Spleen (tissue), 11 donors: ENCODE measurements at regions not wholly inside any gene's neighbourhood (a gene's known extent, or its start where the extent isn't known, plus 50 kb on each side); places are given as distances from the start of the nearest gene placed in this dataset.

ENCODE experiments used
- DNase-seq: peaks from one replicate; pipeline ENCODE4 v3.0.0-alpha.2; 2020
- H3K27ac ChIP-seq, 8 donors: fragments of 200-600 bp; sonication (generic) in 7 of 8; 1 replicate in 4 of 8; 2 replicates in 4 of 8; pipeline versions ENCODE4 v1.5.0 to v1.8.0; 2016 to 2021; ENCODE audit warnings: inconsistent platforms in 4 of 8, mild to moderate bottlenecking in 4 of 8, moderate library complexity in 1 of 8
- H3K27me3 ChIP-seq, 7 donors: fragments of 200-600 bp; sonication (generic) in 6 of 7; replicated peaks in 1 of 7; 1 replicate in 4 of 7; 2 replicates in 3 of 7; pipeline versions ENCODE4 v1.5.0 to v1.8.0; 2016 to 2021; ENCODE audit warnings: inconsistent platforms in 3 of 7, mild to moderate bottlenecking in 1 of 7
- H3K36me3 ChIP-seq, 6 donors: fragments of 200-600 bp; sonication (generic) in 5 of 6; 1 replicate in 4 of 6; 2 replicates in 2 of 6; pipeline versions ENCODE4 v1.5.0 to v1.8.0; 2016 to 2021; ENCODE audit warnings: inconsistent platforms in 2 of 6
- H3K4me1 ChIP-seq, 6 donors: fragments of 200-600 bp; sonication (generic) in 5 of 6; 1 replicate in 3 of 6; 2 replicates in 3 of 6; pipeline versions ENCODE4 v1.5.0 to v1.8.0; 2016 to 2021; ENCODE audit warnings: inconsistent platforms in 3 of 6
- H3K4me3 ChIP-seq, 8 donors: fragments of 200-600 bp; sonication (generic) in 7 of 8; 1 replicate in 4 of 8; 2 replicates in 4 of 8; pipeline versions ENCODE4 v1.5.0 to v1.8.0; 2016 to 2021; ENCODE audit warnings: inconsistent platforms in 4 of 8, mild to moderate bottlenecking in 4 of 8, moderate library complexity in 2 of 8
- H3K9me3 ChIP-seq, 8 donors: fragments of 200-600 bp; sonication (generic) in 7 of 8; 1 replicate in 4 of 8; 2 replicates in 4 of 8; pipeline versions ENCODE4 v1.5.0 to v1.8.0; 2016 to 2021; ENCODE audit warnings: inconsistent platforms in 4 of 8
- POLR2A ChIP-seq, 3 donors: fragments of 450-650 bp; IDR thresholded peaks; one replicate each; pipeline ENCODE4 v1.5.1; 2017; ENCODE audit warnings: antibody characterized with exemption in 3 of 3, mild to moderate bottlenecking in 1 of 3
- POLR2AphosphoS5 ChIP-seq, 3 donors: sonication (generic); formaldehyde crosslinking; IDR thresholded peaks; one replicate each; pipeline ENCODE4 v1.5.1; 2017; ENCODE audit warnings: antibody characterized with exemption in 3 of 3
- WGBS, 5 donors: extraction: QIAGEN DNeasy Blood & Tissue Kit in 3 of 5; methylation state at CpG; one replicate each; pipeline versions ENCODE4 v1.1.5 to v1.1.7; 2013 to 2018; 5-methylcytosine and 5-hydroxymethylcytosine counted together
- intact Hi-C: fragments of 100-400 bp; cut with DNase I; formaldehyde crosslinking; loops from one replicate; pipeline ENCODE4 v1.15.0; 2023; ENCODE audit warnings: low total_unique reads
- TF ChIP-seq, protein P1 (sequence below), 11 experiments: fragments of 200-600 bp in 7 of 11; fragments of 450-650 bp in 4 of 11; sonication (generic) in 4 of 11; IDR thresholded peaks in 8 of 11; conservative IDR thresholded peaks in 3 of 11; 1 replicate in 7 of 11; 2 replicates in 4 of 11; pipeline versions ENCODE4 v1.4.0 to v1.8.0; 2016 to 2021; ENCODE audit warnings: antibody characterized with exemption in 11 of 11, inconsistent platforms in 4 of 11, mild to moderate bottlenecking in 1 of 11
- donor health status: healthy with polysubstance abuse.
- donor health status: DM: no; HTN: no; CAD: no; lungs with moderate emphysema.
- donor health status: DM: no; HTN: no; CAD: no.
- donor health status: Bipolar disorder and iron deficiency.
- donor health status: healthy.
- donor health status: DM: no; HTN: no; CAD: no.
- donor health status: DM: yes; HTN: yes; CAD: no.

DNA sequence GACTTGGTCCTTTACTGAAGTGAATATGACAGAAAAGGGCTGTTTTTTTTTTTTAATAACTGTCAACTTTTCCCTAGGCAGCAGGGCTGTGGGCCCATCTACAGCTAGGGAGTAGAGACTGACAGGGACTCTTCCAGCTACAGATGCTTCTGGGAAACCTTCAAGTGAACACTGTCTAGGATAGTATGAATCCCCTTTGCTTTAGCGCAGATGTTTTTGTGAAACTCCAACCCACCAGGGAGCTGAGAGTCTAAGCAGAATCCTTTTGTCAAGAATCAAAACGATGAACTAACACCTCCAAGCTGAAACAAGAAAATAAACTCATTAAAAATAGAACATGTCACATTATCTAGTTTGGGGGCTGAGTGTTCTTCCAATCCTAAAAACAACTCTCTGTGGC is 219.7 kb upstream of the FGF13 start:
- Histone ChIP-seq H3K36me3 (no peaks in the 10 kb centered on the region), H3K9me3 (no peaks in the 10 kb centered on the region), H3K4me1 (no peaks in the 10 kb centered on the region), H3K27ac (no peak overlapping the region), H3K27me3 (peaks cover 0 to 3% (median 0%) of the 10 kb centered on the region in 7 donors), H3K4me3 (no peak overlapping the region)
- 71 to 88% (median 83%) methylated on average over 2 of the region's 2 CpGs for WGBS, 5 donors
- TF ChIP-seq, protein P1, sequence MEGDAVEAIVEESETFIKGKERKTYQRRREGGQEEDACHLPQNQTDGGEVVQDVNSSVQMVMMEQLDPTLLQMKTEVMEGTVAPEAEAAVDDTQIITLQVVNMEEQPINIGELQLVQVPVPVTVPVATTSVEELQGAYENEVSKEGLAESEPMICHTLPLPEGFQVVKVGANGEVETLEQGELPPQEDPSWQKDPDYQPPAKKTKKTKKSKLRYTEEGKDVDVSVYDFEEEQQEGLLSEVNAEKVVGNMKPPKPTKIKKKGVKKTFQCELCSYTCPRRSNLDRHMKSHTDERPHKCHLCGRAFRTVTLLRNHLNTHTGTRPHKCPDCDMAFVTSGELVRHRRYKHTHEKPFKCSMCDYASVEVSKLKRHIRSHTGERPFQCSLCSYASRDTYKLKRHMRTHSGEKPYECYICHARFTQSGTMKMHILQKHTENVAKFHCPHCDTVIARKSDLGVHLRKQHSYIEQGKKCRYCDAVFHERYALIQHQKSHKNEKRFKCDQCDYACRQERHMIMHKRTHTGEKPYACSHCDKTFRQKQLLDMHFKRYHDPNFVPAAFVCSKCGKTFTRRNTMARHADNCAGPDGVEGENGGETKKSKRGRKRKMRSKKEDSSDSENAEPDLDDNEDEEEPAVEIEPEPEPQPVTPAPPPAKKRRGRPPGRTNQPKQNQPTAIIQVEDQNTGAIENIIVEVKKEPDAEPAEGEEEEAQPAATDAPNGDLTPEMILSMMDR (IDR thresholded peaks at IDR 0.05 in 8 of 11, conservative IDR thresholded peaks at IDR 0.05 in 3 of 11) = no peak
- no peak for TF ChIP-seq POLR2AphosphoS5 (IDR thresholded peaks at IDR 0.05)
- no peak for TF ChIP-seq POLR2A (IDR thresholded peaks at IDR 0.05)
- intact Hi-C loops = no loop called here
- no peak for DNase-seq

DNA sequence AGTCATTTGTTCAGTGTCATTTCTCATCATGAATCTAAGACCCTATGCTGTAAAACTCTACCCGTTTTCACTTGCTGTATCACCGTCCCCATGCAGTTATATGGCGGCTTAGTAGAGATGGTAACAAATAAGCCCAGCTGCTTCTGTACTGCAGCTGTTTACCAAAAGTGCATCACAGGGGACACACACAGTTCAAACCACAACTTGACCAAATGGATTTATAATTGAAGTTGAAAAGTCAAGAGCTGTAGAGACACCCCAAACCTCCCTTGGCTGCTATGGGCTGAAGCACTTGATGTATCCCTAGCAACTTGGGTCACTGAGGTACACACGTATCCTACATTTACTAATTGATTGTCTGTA is 219.0 kb upstream of the FGF13 start:
- no peak for TF ChIP-seq POLR2AphosphoS5 (IDR thresholded peaks at IDR 0.05)
- TF ChIP-seq POLR2A (IDR thresholded peaks at IDR 0.05) = no peak
- TF ChIP-seq, protein P1 (IDR thresholded peaks at IDR 0.05 in 8 of 11, conservative IDR thresholded peaks at IDR 0.05 in 3 of 11) = no peak

DNA sequence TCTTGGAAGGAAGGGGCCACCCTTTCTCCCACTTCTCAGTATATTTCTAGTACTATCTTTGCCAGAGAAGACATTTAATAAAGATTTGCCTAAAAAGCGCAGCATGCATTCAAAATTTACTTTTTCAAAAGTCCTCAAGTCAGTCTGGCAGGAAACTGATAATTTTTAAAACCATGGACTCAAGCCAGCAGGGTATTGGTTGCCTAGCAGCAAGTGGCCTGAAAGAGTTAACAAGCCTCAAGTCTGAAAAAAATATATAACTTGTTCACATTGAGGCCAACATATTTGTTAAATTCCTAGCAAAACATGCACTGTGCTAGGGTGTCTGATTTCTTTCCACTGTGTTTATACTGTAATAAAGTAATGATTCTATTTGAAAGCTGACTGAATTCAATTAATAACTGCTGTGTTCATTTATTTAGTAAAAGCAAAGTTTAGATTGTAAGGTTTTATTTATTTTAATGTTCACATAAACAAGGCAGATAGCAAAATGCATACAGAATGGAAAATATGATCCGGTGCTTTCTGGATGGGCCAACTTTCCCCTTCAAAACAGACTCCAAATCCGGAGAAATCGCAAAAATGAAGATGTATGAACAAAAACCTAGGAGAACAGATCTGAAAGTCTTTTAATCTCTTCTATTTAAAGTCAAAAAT is 218.5 kb upstream of the FGF13 start:
- DNase-seq = no peak
- intact Hi-C loops = no loop called here
- no peaks in the 10 kb centered on the region for H3K36me3 ChIP-seq
- H3K9me3 ChIP-seq = no peaks in the 10 kb centered on the region
- H3K27me3 ChIP-seq = peaks cover 0 to 3% (median 0%) of the 10 kb centered on the region in 7 donors
- H3K27ac ChIP-seq = no peak overlapping the region
- WGBS, 5 donors = 62 to 81% (median 73%) methylated on average over 4 of the region's 4 CpGs
- H3K4me1 ChIP-seq = no peaks in the 10 kb centered on the region
- TF ChIP-seq POLR2AphosphoS5 (IDR thresholded peaks at IDR 0.05) (no peak), POLR2A (IDR thresholded peaks at IDR 0.05) (no peak)
- TF ChIP-seq, protein P1 (IDR thresholded peaks at IDR 0.05 in 8 of 11, conservative IDR thresholded peaks at IDR 0.05 in 3 of 11) = no peak
- H3K4me3 ChIP-seq = no peak overlapping the region

More for the DNA sequence above, 219.0 kb upstream of the FGF13 start:
- Histone ChIP-seq H3K27me3 (peaks cover 0 to 3% (median 0%) of the 10 kb centered on the region in 7 donors), H3K4me3 (no peak overlapping the region), H3K9me3 (no peaks in the 10 kb centered on the region), H3K4me1 (no peaks in the 10 kb centered on the region), H3K27ac (no peak overlapping the region), H3K36me3 (no peaks in the 10 kb centered on the region)
- intact Hi-C loops = no loop called here
- WGBS, 5 donors = 79 to 91% (median 83%) methylated on average over 4 of the region's 4 CpGs
- DNase-seq = no peak

DNA sequence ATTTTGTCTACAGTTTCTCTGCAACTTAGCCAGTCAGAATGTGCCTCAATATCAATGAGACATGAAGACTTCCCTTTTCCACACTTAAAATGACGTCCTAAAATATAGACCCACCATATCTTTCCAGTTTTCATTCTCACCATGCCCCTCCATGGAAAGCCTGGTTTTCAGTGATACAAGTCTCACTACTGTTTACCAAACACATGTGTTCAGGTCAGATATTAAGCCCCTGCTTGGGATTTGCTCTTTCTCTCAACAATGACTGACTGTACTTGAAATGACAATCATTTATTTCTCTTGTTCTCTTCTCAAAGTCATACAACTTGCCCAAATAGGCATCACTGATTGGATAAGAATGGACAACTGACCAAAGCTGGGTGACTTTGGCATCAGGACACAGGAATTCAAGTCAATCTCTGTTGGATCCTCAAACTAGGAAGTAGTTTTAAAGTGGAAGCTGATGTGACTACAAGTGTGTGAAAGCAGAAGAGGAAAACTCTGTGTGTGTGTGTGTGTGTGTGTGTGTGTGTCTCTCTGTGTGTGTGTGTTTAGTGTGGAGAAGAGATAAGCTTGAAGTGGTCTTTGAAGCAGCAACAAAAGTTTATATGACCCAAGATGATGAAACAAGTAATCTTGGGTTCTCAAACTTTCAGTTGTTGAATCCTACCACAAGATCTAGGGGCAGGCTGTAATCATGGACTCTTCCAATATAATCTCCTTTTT is 217.4 kb upstream of the FGF13 start:
- WGBS, 5 donors = 33 to 56% (median 44%) methylated on average over 1 of the region's 1 CpG
- H3K4me1 ChIP-seq = no peaks in the 10 kb centered on the region
- intact Hi-C loops = no loop called here

More for the DNA sequence above, 217.4 kb upstream of the FGF13 start:
- no peak overlapping the region for H3K4me3 ChIP-seq
- no peak overlapping the region for H3K27ac ChIP-seq
- H3K36me3 ChIP-seq = no peaks in the 10 kb centered on the region
- no peak for DNase-seq
- TF ChIP-seq POLR2AphosphoS5 (IDR thresholded peaks at IDR 0.05) = no peak
- TF ChIP-seq, protein P1 (IDR thresholded peaks at IDR 0.05 in 8 of 11, conservative IDR thresholded peaks at IDR 0.05 in 3 of 11) = no peak
- TF ChIP-seq POLR2A (IDR thresholded peaks at IDR 0.05) = no peak
- peaks cover 0 to 3% (median 0%) of the 10 kb centered on the region in 7 donors for H3K27me3 ChIP-seq
- H3K9me3 ChIP-seq = no peaks in the 10 kb centered on the region
